Chondrocyte (in vitro differentiated cells): ENCODE measurements at regions not wholly inside any gene's neighbourhood (a gene's known extent, or its start where the extent isn't known, plus 50 kb on each side); places are given as distances from the start of the nearest gene placed in this dataset.

Experiments used
- DNase-seq: peaks from one replicate; pipeline ENCODE4 v3.0.0; 2021; ENCODE audit warnings: mixed read lengths, low spot score
- H3K27ac Mint-ChIP-seq: one replicate; pipeline ENCODE4 v1.8.0; 2021; ENCODE audit warnings: mild to moderate bottlenecking, moderate library complexity, mixed read lengths; ENCODE audit not compliant: unreplicated experiment
- H3K27me3 Mint-ChIP-seq: 2 replicates; pipeline ENCODE4 v1.8.0; 2021; ENCODE audit warnings: low read depth, mixed read lengths
- H3K36me3 Mint-ChIP-seq: 2 replicates; pipeline ENCODE4 v1.8.0; 2021; ENCODE audit warnings: low read depth, mixed read lengths
- H3K4me1 Mint-ChIP-seq: 2 replicates; pipeline ENCODE4 v1.8.0; 2021; ENCODE audit warnings: low read depth, mild to moderate bottlenecking, mixed read lengths
- H3K4me3 Mint-ChIP-seq: one replicate; pipeline ENCODE4 v1.8.0; 2021; ENCODE audit warnings: mild to moderate bottlenecking, moderate library complexity, mixed read lengths; ENCODE audit not compliant: unreplicated experiment
- H3K9me3 Mint-ChIP-seq: 2 replicates; pipeline ENCODE4 v1.8.0; 2021; ENCODE audit warnings: low read depth, mixed read lengths
- TF ChIP-seq, protein P1 (sequence below): fragments of 200-600 bp; sonication (generic); IDR thresholded peaks from 2 replicates; pipeline ENCODE4 v1.5.0; 2021; ENCODE audit warnings: antibody characterized with exemption, mild to moderate bottlenecking, moderate library complexity

DNA sequence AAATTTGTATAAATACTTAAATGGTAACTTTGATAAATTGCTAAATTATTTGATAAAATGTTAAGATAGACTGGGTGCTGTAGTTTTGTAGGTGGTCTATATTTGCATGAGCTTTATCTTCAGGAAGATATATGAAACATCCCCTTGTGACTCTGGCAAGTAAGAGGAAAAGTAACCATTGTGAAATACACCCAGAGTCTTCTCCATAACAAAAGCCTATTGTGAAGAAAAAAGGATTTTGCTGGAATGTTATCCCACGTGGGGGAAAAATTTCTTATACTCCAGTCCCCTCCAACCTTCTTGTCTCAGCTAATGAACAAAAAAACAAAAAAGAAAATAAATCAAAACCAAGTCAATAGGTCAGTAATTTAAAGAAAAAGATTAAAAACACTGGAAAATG is 600.7 kb downstream of the HDGFL1 start:
- Mint-ChIP-seq H3K36me3 (peaks cover 1% of the 10 kb centered on the region), H3K27me3 (no peaks in the 10 kb centered on the region), H3K27ac (no peak overlapping the region), H3K4me1 (peaks cover 16% of the 10 kb centered on the region), H3K4me3 (no peak overlapping the region), H3K9me3 (peaks cover 11% of the 10 kb centered on the region)
- TF ChIP-seq, protein P1, sequence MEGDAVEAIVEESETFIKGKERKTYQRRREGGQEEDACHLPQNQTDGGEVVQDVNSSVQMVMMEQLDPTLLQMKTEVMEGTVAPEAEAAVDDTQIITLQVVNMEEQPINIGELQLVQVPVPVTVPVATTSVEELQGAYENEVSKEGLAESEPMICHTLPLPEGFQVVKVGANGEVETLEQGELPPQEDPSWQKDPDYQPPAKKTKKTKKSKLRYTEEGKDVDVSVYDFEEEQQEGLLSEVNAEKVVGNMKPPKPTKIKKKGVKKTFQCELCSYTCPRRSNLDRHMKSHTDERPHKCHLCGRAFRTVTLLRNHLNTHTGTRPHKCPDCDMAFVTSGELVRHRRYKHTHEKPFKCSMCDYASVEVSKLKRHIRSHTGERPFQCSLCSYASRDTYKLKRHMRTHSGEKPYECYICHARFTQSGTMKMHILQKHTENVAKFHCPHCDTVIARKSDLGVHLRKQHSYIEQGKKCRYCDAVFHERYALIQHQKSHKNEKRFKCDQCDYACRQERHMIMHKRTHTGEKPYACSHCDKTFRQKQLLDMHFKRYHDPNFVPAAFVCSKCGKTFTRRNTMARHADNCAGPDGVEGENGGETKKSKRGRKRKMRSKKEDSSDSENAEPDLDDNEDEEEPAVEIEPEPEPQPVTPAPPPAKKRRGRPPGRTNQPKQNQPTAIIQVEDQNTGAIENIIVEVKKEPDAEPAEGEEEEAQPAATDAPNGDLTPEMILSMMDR: no peak
- no peak for DNase-seq

DNA sequence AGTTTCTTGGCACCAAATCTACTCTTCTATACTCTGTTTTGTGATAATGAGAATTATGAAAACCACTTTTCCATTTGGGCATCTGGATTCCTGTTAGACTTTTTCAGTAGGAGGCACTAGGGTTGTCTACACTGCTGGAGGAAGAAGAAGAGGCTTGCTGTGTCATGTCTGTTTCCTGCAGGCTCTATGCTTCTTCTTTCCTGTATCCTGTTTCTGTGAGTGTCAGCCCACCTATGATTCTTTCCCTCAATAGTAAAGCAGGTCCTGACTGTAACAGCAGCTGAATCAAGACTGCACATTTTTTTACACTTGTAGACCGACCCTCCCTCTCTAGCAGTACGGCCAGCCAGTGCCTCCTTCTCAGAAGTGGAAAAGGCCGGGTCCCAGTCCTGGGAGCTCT is 603.9 kb downstream of the HDGFL1 start:
- Mint-ChIP-seq H3K9me3 (peaks cover 5% of the 10 kb centered on the region), H3K4me1 (peaks cover 22% of the 10 kb centered on the region), H3K27ac (peak overlapping the region; percentile 58), H3K4me3 (no peak overlapping the region), H3K27me3 (no peaks in the 10 kb centered on the region), H3K36me3 (no peaks in the 10 kb centered on the region)
- TF ChIP-seq, protein P1: no peak
- DNase-seq: no peak

DNA sequence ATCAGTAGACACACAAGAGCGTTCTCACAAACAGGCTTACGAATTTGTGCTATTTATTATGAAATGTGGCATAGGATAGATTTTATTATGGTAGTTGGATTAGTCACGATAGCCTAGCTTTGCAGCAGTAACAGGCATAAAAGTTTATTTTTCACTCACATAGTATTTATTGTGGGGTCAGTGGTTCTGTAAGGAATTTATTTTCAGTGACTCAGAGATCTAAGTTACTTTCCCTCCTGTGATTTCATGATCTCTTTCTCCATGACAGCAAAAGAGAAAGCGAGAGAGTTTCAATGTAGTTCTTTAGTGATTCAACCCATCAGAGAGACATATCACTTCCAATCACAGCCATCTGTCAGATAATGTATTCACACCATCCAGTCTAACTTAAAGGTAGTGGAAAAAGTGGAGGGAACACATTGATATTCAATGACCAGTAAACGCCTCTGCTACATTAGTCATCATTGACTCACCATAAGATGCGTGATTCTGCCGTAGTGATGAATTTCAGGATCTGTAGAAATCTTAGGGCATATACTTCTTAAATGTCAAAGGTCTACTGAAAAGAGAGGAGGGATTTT is 605.5 kb downstream of the HDGFL1 start:
- Mint-ChIP-seq H3K36me3 (no peaks in the 10 kb centered on the region), H3K27me3 (no peaks in the 10 kb centered on the region), H3K4me3 (peak overlapping the region; percentile 0), H3K27ac (peak overlapping the region; percentile 94), H3K9me3 (peaks cover 5% of the 10 kb centered on the region), H3K4me1 (peaks cover 22% of the 10 kb centered on the region)
- TF ChIP-seq, protein P1: no peak
- no peak for DNase-seq

DNA sequence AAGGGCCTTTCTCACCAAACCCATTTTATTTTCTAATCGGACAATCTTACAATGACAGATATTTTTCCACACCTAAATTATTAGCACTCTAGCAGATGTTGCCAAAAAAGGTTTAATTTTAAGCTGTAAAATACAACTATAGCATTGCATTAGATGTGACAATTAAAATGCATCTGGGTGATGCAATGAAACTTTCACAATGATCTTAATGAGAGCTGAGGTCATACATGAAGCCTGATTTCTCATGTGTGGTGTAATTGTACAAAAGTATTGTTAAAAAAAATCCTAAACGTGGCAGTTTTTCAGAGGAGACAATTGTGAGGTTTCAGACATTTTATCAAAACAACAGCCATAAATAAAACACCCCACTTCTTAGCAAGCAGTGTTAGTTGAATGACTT is 606.0 kb downstream of the HDGFL1 start:
- no peaks in the 10 kb centered on the region for H3K36me3 Mint-ChIP-seq
- peaks cover 5% of the 10 kb centered on the region for H3K9me3 Mint-ChIP-seq
- TF ChIP-seq, protein P1: no peak
- no peak for DNase-seq
- H3K4me3 Mint-ChIP-seq: no peak overlapping the region
- H3K4me1 Mint-ChIP-seq: peaks cover 22% of the 10 kb centered on the region
- peak overlapping the region; percentile 94 for H3K27ac Mint-ChIP-seq
- no peaks in the 10 kb centered on the region for H3K27me3 Mint-ChIP-seq

DNA sequence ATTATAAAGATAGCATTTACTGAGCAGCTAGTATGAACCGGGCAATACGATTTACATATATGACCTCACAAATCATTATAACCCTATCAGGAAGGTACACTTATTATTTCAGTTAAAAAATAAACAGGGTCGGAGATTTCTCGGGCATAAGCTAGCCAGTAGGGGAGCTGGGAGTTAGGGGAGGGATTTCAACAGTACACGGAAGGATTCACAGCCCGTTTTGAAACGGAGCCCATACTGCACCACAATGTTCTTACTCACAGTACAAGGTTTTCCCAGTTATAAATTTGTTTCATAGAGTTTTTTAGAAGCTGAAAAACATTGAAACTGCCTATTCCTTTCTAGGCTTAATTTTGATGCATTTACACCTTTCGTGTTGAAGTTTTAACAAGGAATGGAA is 607.1 kb downstream of the HDGFL1 start:
- Mint-ChIP-seq H3K27ac (no peak overlapping the region), H3K4me3 (no peak overlapping the region), H3K4me1 (peaks cover 22% of the 10 kb centered on the region), H3K36me3 (no peaks in the 10 kb centered on the region), H3K9me3 (peaks cover 3% of the 10 kb centered on the region), H3K27me3 (no peaks in the 10 kb centered on the region)
- TF ChIP-seq, protein P1: no peak
- no peak for DNase-seq
